Upper lobe of left lung (tissue), 4 donors: ENCODE measurements at regions not wholly inside any gene's neighbourhood (a gene's known extent, or its start where the extent isn't known, plus 50 kb on each side); places are given as distances from the start of the nearest gene placed in this dataset.

Source experiments
- EP300 ChIP-seq, 4 donors: sonication (generic); formaldehyde crosslinking; IDR thresholded peaks; one replicate each; pipeline ENCODE4 v1.5.1; 2017; ENCODE audit warnings: antibody characterized with exemption in 4 of 4, control low read depth in 2 of 4
- POLR2A ChIP-seq, 4 donors: fragments of 450-650 bp; IDR thresholded peaks; one replicate each; pipeline ENCODE4 v1.5.1; 2016 to 2017; ENCODE audit warnings: antibody characterized with exemption in 4 of 4, mild to moderate bottlenecking in 2 of 4
- TF ChIP-seq, protein P1 (sequence below), 6 experiments: fragments of 450-650 bp in 4 of 6; fragments of 200-600 bp in 2 of 6; sonication (generic) in 2 of 6; IDR thresholded peaks; one replicate each; pipeline ENCODE4 v1.5.1; 2016 to 2019; ENCODE audit warnings: antibody characterized with exemption in 6 of 6

DNA sequence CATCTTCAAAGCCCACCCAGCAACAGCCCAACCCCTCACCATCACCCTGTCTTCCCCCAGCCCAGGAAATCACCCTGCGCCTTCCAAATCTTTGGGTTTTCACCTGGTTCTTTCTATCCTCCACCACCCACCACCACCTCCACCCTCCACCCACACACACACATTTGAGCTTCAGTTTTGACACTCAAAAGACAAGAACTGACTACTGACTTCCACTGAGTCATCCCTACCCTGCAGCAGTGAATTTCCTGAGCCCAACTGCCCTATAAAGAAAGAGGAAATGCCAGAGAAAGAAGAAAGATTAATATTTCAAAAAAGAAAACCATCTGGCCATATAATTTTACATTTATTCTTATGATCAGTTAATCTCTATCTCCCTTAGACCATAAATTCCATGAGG lies 137.5 kb downstream of the CHST1 start:
- TF ChIP-seq POLR2A (IDR thresholded peaks at IDR 0.05) = no peak
- TF ChIP-seq, protein P1, sequence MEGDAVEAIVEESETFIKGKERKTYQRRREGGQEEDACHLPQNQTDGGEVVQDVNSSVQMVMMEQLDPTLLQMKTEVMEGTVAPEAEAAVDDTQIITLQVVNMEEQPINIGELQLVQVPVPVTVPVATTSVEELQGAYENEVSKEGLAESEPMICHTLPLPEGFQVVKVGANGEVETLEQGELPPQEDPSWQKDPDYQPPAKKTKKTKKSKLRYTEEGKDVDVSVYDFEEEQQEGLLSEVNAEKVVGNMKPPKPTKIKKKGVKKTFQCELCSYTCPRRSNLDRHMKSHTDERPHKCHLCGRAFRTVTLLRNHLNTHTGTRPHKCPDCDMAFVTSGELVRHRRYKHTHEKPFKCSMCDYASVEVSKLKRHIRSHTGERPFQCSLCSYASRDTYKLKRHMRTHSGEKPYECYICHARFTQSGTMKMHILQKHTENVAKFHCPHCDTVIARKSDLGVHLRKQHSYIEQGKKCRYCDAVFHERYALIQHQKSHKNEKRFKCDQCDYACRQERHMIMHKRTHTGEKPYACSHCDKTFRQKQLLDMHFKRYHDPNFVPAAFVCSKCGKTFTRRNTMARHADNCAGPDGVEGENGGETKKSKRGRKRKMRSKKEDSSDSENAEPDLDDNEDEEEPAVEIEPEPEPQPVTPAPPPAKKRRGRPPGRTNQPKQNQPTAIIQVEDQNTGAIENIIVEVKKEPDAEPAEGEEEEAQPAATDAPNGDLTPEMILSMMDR (IDR thresholded peaks at IDR 0.05) = no peak
- TF ChIP-seq EP300 (IDR thresholded peaks at IDR 0.05) = no peak
